Testis (tissue), 2 donors: ENCODE measurements at regions not wholly inside any gene's neighbourhood (a gene's known extent, or its start where the extent isn't known, plus 50 kb on each side); places are given as distances from the start of the nearest gene placed in this dataset.

Experiments
- POLR2A ChIP-seq: fragments of 450-650 bp; IDR thresholded peaks from one replicate; pipeline ENCODE4 v1.6.1; 2017; ENCODE audit warnings: antibody characterized with exemption, mild to moderate bottlenecking, moderate library complexity
- TF ChIP-seq, protein P1 (sequence below), 3 experiments: fragments of 450-650 bp in 2 of 3; fragments of 200-600 bp in 1 of 3; sonication (generic) in 1 of 3; IDR thresholded peaks; one replicate each; pipeline ENCODE4 v1.5.1; 2016 to 2019; ENCODE audit warnings: antibody characterized with exemption in 3 of 3, mild to moderate bottlenecking in 2 of 3, moderate library complexity in 1 of 3

DNA sequence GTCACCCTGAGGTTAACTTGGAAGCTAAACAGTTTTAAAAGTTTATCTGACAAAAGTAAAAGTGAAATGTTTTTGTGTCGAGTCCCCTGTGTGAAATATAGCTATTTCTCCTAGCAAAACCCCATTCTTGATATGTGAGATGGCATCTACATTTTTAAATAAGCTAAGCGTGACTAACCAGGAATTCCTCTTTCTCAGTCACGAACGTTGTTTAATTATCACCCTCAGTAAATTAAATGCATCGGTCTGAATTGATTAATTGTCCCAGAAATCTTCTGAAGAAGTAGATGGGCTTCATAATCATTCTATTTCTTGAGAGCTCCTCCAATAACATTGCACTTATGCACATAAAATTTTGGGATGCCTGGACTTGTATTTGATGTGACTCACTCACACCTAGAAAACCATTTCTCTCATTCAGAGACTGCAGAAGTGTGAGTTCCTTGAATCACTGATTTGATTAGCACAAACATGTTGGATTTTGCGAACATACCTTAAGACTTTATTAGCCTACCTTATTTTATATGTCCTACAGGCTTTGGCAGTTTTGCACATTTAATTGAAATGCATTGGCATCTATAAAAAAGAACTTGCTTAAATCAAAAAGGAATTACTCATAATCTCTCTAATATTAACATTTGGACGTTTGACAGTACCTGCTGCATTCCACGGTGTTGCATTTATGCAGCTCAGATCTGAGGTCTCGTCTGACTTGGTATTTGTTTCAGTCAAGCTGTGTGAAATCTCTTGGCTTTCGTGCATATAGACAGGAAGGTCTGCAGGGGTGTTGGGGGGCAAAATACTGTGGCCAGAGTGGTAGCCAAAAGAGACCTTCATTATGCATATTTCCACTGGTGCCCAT, 475.2 kb downstream of the EPHA4 start:
- no peak for TF ChIP-seq POLR2A
- TF ChIP-seq, protein P1, sequence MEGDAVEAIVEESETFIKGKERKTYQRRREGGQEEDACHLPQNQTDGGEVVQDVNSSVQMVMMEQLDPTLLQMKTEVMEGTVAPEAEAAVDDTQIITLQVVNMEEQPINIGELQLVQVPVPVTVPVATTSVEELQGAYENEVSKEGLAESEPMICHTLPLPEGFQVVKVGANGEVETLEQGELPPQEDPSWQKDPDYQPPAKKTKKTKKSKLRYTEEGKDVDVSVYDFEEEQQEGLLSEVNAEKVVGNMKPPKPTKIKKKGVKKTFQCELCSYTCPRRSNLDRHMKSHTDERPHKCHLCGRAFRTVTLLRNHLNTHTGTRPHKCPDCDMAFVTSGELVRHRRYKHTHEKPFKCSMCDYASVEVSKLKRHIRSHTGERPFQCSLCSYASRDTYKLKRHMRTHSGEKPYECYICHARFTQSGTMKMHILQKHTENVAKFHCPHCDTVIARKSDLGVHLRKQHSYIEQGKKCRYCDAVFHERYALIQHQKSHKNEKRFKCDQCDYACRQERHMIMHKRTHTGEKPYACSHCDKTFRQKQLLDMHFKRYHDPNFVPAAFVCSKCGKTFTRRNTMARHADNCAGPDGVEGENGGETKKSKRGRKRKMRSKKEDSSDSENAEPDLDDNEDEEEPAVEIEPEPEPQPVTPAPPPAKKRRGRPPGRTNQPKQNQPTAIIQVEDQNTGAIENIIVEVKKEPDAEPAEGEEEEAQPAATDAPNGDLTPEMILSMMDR (IDR thresholded peaks at IDR 0.05): no peak
